AG09309 (cell line): ENCODE measurements at regions not wholly inside any gene's neighbourhood (a gene's known extent, or its start where the extent isn't known, plus 50 kb on each side); places are given as distances from the start of the nearest gene placed in this dataset.
A peak's percentile ranks its signal among the peaks of the same experiment; 100 is the strongest.

Experiments
- DNase-seq: peaks from one replicate; pipeline ENCODE4 v3.0.0-alpha.2; 2010; ENCODE audit warnings: low read depth
- H3K4me3 ChIP-seq: 2 replicates; pipeline ENCODE4 v1.5.1; 2011; ENCODE audit warnings: mild to moderate bottlenecking, low read depth, low read length, moderate library complexity; ENCODE audit not compliant: control insufficient read depth
- TF ChIP-seq, protein P1 (sequence below): IDR thresholded peaks from 2 replicates; pipeline ENCODE4 v1.5.1; 2011; ENCODE audit warnings: mild to moderate bottlenecking, low read depth, low read length, inconsistent platforms; ENCODE audit not compliant: insufficient read depth, control insufficient read depth; ENCODE audit errors: missing control alignments

DNA sequence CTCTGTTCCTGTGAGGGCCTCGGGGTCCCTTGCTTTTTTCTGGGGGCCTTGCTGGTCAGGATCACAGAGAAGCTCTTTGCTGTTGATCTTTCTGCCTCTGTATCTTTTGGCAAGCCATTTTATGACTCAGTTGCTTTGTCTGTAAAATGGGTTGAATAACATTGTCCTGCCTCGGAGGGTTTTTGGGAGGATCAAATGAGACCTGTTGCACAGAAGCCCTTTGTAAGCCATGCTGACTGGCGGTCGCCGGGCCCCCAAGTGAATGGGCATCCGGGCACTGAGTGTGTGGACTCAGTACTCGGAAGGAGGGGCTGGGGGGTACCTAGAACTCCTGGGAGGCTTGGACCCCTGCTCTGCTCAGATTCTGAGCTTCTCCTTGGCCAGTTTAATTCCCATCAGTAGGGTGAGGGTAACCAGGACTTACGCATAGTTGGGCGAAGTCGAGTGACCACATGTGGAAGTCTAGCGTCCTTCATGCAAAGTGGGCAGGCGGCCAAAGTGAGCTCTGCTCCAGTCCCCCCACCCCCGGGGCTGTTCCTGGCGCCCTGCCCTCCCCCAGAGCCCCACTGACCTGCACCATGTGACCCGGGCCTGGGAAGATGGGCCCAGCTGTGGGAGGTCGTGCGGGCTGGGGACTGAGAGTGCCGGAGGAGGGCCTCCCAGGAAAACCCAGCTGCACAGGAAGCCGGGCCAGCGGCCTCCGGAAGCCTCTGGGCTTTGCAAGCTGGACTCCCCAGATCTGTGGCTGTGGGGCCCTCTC lies 284.0 kb downstream of the SEC14L1 start:
- H3K4me3 ChIP-seq = no peak overlapping the region
- TF ChIP-seq, protein P1, sequence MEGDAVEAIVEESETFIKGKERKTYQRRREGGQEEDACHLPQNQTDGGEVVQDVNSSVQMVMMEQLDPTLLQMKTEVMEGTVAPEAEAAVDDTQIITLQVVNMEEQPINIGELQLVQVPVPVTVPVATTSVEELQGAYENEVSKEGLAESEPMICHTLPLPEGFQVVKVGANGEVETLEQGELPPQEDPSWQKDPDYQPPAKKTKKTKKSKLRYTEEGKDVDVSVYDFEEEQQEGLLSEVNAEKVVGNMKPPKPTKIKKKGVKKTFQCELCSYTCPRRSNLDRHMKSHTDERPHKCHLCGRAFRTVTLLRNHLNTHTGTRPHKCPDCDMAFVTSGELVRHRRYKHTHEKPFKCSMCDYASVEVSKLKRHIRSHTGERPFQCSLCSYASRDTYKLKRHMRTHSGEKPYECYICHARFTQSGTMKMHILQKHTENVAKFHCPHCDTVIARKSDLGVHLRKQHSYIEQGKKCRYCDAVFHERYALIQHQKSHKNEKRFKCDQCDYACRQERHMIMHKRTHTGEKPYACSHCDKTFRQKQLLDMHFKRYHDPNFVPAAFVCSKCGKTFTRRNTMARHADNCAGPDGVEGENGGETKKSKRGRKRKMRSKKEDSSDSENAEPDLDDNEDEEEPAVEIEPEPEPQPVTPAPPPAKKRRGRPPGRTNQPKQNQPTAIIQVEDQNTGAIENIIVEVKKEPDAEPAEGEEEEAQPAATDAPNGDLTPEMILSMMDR = no peak
- DNase-seq = no peak

DNA sequence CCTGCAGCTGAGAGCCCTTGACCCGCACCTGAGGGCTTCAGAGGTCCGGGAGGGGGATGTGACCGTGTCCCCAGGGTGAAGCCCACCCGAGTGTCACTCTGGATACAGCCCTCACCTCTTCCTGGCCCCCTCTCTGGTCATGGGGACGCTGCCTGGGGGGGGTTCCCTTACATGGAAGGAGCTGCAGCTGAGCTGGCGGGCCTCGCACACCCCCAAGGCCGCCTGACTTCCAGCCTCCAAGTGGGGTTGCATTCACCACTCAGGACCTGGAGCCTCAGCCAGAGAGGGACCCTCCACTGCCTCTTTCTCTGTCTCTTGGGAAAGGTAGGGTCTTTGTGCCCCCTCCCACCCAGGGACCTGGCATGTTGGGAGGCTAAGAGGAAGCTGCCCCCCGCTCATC lies 284.6 kb downstream of the SEC14L1 start:
- no peak overlapping the region for H3K4me3 ChIP-seq
- no peak for DNase-seq
- TF ChIP-seq, protein P1 = no peak

DNA sequence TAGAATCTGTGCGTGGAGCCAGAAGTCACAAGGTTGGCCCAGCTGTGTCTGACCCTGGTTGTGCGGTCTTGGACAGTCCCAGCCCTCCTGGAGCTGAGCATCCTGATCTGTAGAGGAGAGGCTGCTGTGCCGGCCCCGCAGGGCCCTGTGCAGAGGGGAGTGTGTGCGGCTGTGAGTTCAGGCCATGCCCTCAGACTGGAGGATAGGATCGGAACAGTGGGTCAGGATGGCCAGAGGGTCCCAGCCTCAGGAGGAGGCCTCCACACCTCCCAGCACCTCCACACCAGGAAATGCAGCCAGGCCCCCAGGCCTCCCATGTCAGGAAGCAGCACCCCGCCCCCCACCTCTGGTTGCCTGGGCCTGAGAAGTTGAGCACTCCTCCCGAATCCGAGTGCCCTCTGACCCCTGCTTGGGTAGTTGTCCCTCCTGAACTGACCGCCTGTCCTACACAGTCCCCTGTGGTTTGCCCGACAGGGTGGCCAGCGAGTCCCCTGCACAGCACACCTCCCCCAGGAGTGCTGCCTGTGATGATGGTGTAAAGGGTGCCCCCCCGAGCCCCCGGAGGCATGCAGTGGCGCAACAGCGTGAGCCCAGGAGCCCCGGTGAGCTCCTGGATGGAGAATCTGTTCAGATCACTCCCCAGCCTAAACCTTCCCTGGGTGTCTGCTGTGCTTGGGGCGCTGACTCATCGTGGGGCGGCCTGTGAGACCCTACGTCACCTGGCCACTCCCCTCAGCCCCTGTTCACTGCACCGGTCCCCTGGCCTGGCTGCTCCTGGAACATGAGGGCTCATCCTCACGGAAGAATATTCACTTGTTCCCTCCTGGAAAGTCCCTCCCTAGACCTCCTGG lies 285.2 kb downstream of the SEC14L1 start:
- no peak overlapping the region for H3K4me3 ChIP-seq
- TF ChIP-seq, protein P1 = no peak
- no peak for DNase-seq

- TF ChIP-seq, protein P1 = no peak
- DNase-seq = no peak
- no peak overlapping the region for H3K4me3 ChIP-seq
Measured at GRCh38 chr17:77426676-77427386, 286.1 kb downstream of the SEC14L1 start.

DNA sequence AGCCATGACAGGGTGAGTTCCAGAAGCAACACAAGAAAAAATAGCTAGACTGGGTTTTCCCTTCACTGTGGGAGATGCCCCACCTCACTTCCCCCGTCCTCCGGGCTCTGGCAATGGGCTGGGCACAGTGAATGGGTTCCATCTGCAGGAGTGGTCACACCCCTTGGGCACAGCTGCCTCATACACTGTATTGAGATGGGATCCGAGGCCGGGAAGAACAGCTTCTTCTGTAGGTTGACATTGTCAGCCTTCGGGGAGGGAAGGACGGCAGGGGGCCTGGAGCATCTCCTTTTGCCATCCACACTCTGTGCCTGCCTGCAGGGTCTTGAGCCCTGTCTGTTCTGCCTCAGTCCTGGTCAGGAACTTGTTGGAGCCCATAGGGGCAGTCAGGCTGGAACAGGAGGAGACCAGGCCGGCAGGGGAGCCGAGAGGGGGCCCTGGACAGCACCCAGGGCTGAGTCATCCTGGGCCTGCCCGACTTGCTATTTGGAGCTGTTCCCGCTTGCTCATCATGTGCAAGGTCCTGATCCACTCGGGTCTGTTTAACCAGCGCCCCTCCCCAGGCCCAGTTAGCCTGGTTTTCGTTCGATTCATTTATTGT lies 286.7 kb downstream of the SEC14L1 start:
- TF ChIP-seq, protein P1 = peak; percentile 1
- no peak overlapping the region for H3K4me3 ChIP-seq
- DNase-seq = no peak
